HEK293 (cell line): ENCODE measurements at regions not wholly inside any gene's neighbourhood (a gene's known extent, or its start where the extent isn't known, plus 50 kb on each side); places are given as distances from the start of the nearest gene placed in this dataset.

Experiments
- CTCF ChIA-PET: fragments of 350-600 bp; formaldehyde crosslinking; extraction: SDS; loops from one replicate; lab custom pipeline; 2021; ENCODE audit warnings: antibody characterized with exemption; lab: Yijun Ruan, JAX
- POLR2A ChIA-PET: fragments of 300-600 bp; formaldehyde crosslinking; extraction: SDS; loops from one replicate; lab custom pipeline; 2020; ENCODE audit warnings: antibody characterized with exemption, inconsistent platforms; lab: Yijun Ruan, JAX
- H3K27ac ChIP-seq: fragments of 200-500 bp; sonication (Bioruptor generic); 2 replicates; pipeline ENCODE4 v1.5.1; 2014; ENCODE audit warnings: low read depth, low read length, control low read depth, inconsistent platforms; ENCODE audit errors: extremely low read depth
- H3K36me3 ChIP-seq, 2 experiments: fragments of 200-500 bp in 1 of 2; sonication (Bioruptor generic) in 1 of 2; 1 replicate in 1 of 2; 2 replicates in 1 of 2; pipeline ENCODE4 v1.5.1; 2014 to 2017; ENCODE audit warnings: inconsistent platforms in 2 of 2, low read length in 2 of 2; ENCODE audit not compliant: control insufficient read depth in 2 of 2, insufficient read depth in 1 of 2
- H3K4me1 ChIP-seq: fragments of 200-500 bp; sonication (Bioruptor generic); 2 replicates; pipeline ENCODE4 v1.5.1; 2014; ENCODE audit warnings: mild to moderate bottlenecking, low read length, inconsistent platforms; ENCODE audit not compliant: control insufficient read depth, insufficient read depth
- H3K4me3 ChIP-seq: 2 replicates; pipeline ENCODE4 v1.5.1; 2011; ENCODE audit warnings: low read depth, mild to moderate bottlenecking, control low read depth, low read length, moderate library complexity
- H3K9me3 ChIP-seq: fragments of 200-500 bp; sonication (Bioruptor generic); 2 replicates; pipeline ENCODE4 v1.5.1; 2014; ENCODE audit warnings: low read depth, low read length, inconsistent platforms; ENCODE audit not compliant: control insufficient read depth, insufficient read depth
- ATF2 ChIP-seq: fragments of 450-650 bp; formaldehyde crosslinking; IDR thresholded peaks from 2 replicates; pipeline ENCODE4 v1.5.1; 2016; ENCODE audit warnings: missing biosample characterization, missing genetic modification characterization, low read depth
- BCL6B ChIP-seq: fragments of 450-650 bp; formaldehyde crosslinking; IDR thresholded peaks from 2 replicates; pipeline ENCODE4 v1.5.1; 2017; ENCODE audit warnings: missing biosample characterization, missing genetic modification characterization
- HOXD13 ChIP-seq: sonication (generic); formaldehyde crosslinking; IDR thresholded peaks from 2 replicates; pipeline ENCODE4 v1.8.0; 2022; ENCODE audit warnings: missing genetic modification reagents, borderline replicate concordance
- IKZF3 ChIP-seq: fragments of 450-650 bp; IDR thresholded peaks from 2 replicates; pipeline ENCODE4 v1.5.0; 2018; ENCODE audit warnings: missing biosample characterization, mild to moderate bottlenecking, missing genetic modification characterization, moderate library complexity
- KLF9 ChIP-seq: fragments of 450-650 bp; formaldehyde crosslinking; IDR thresholded peaks from 2 replicates; pipeline ENCODE4 v1.5.1; 2016; ENCODE audit warnings: missing biosample characterization, missing genetic modification characterization, low read depth
- MEIS1 ChIP-seq: sonication (generic); formaldehyde crosslinking; IDR thresholded peaks from 2 replicates; pipeline ENCODE4 v1.8.1; 2022; ENCODE audit warnings: missing genetic modification reagents, mild to moderate bottlenecking, borderline replicate concordance
- REST ChIP-seq: fragments of 450-650 bp; formaldehyde crosslinking; IDR thresholded peaks from 2 replicates; pipeline ENCODE4 v1.5.1; 2016; ENCODE audit warnings: missing biosample characterization, missing genetic modification characterization
- SP2 ChIP-seq: fragments of 450-650 bp; formaldehyde crosslinking; IDR thresholded peaks from 2 replicates; pipeline ENCODE4 v1.5.1; 2016; ENCODE audit warnings: missing biosample characterization, missing genetic modification characterization
- YY1 ChIP-seq: fragments of 450-650 bp; formaldehyde crosslinking; IDR thresholded peaks from 2 replicates; pipeline ENCODE4 v1.5.1; 2018; ENCODE audit warnings: missing biosample characterization, missing genetic modification characterization
- ZBTB11 ChIP-seq: fragments of 450-650 bp; formaldehyde crosslinking; conservative IDR thresholded peaks from 2 replicates; pipeline ENCODE4 v1.5.1; 2016; ENCODE audit warnings: low read depth, missing biosample characterization, missing genetic modification characterization
- ZBTB7A ChIP-seq: fragments of 450-650 bp; formaldehyde crosslinking; IDR thresholded peaks from 2 replicates; pipeline ENCODE4 v1.5.1; 2016; ENCODE audit warnings: low read depth, missing biosample characterization, missing genetic modification characterization
- ZFP3 ChIP-seq: fragments of 450-650 bp; formaldehyde crosslinking; IDR thresholded peaks from 2 replicates; pipeline ENCODE4 v1.5.1; 2016; ENCODE audit warnings: low read depth, missing biosample characterization, missing genetic modification characterization
- ZFP69B ChIP-seq: fragments of 450-650 bp; formaldehyde crosslinking; IDR thresholded peaks from 2 replicates; pipeline ENCODE4 v1.5.1; 2016; ENCODE audit warnings: missing biosample characterization, missing genetic modification characterization
- ZNF146 ChIP-seq: fragments of 450-650 bp; formaldehyde crosslinking; IDR thresholded peaks from 2 replicates; pipeline ENCODE4 v1.5.1; 2016; ENCODE audit warnings: missing biosample characterization, missing genetic modification characterization
- ZNF16 ChIP-seq: fragments of 450-650 bp; formaldehyde crosslinking; IDR thresholded peaks from 2 replicates; pipeline ENCODE4 v1.5.1; 2016; ENCODE audit warnings: low read depth, missing biosample characterization, missing genetic modification characterization
- ZNF274 ChIP-seq, 2 experiments: fragments of 200-500 bp in 1 of 2; fragments of 450-650 bp in 1 of 2; sonication (Bioruptor generic) in 1 of 2; formaldehyde crosslinking in 1 of 2; IDR thresholded peaks; 2 replicates each; pipeline versions ENCODE4 v1.5.1 to v1.6.1; 2014 to 2016; ENCODE audit warnings: borderline replicate concordance in 1 of 2, inconsistent platforms in 1 of 2, low read length in 1 of 2, missing biosample characterization in 1 of 2, missing genetic modification characterization in 1 of 2
- ZNF37A ChIP-seq: fragments of 450-650 bp; IDR thresholded peaks from 2 replicates; pipeline ENCODE4 v1.5.1; 2018; ENCODE audit warnings: missing biosample characterization, missing genetic modification characterization
- ZNF391 ChIP-seq: fragments of 450-650 bp; formaldehyde crosslinking; IDR thresholded peaks from 2 replicates; pipeline ENCODE4 v1.5.1; 2016; ENCODE audit warnings: low read depth, missing biosample characterization, missing genetic modification characterization, borderline replicate concordance
- ZNF433 ChIP-seq: fragments of 450-650 bp; formaldehyde crosslinking; IDR thresholded peaks from 2 replicates; pipeline ENCODE4 v1.5.1; 2016; ENCODE audit warnings: missing biosample characterization, missing genetic modification characterization, low read depth
- ZNF48 ChIP-seq: fragments of 450-650 bp; formaldehyde crosslinking; IDR thresholded peaks from 2 replicates; pipeline ENCODE4 v1.5.1; 2016; ENCODE audit warnings: missing biosample characterization, missing genetic modification characterization
- ZNF558 ChIP-seq: fragments of 450-650 bp; formaldehyde crosslinking; IDR thresholded peaks from 2 replicates; pipeline ENCODE4 v1.5.1; 2016; ENCODE audit warnings: missing biosample characterization, missing genetic modification characterization
- ZNF600 ChIP-seq: fragments of 450-650 bp; formaldehyde crosslinking; IDR thresholded peaks from 2 replicates; pipeline ENCODE4 v1.5.1; 2016; ENCODE audit warnings: missing biosample characterization, missing genetic modification characterization
- ZNF768 ChIP-seq: fragments of 450-650 bp; formaldehyde crosslinking; IDR thresholded peaks from 2 replicates; pipeline ENCODE4 v1.5.1; 2018; ENCODE audit warnings: missing biosample characterization, mild to moderate bottlenecking, missing genetic modification characterization
- ZNF830 ChIP-seq: fragments of 450-650 bp; IDR thresholded peaks from 2 replicates; pipeline ENCODE4 v1.5.0; 2018; ENCODE audit warnings: missing biosample characterization, missing genetic modification characterization, low read depth, mild to moderate bottlenecking, moderate library complexity
- ZNF843 ChIP-seq: fragments of 450-650 bp; formaldehyde crosslinking; IDR thresholded peaks from 2 replicates; pipeline ENCODE4 v1.5.1; 2016; ENCODE audit warnings: missing biosample characterization, missing genetic modification characterization

- peaks cover 2% of the 10 kb centered on the region; the same call in 1 of the 2 replicates for H3K4me1 ChIP-seq
- H3K9me3 ChIP-seq, result no peaks in the 10 kb centered on the region
- CTCF ChIA-PET, result interaction anchor here (0.7 kb wide), 1 partner anchor 21 kb away, joined by 3 read pairs; no protein-coding TSS in a partner anchor
- TF ChIP-seq ZBTB7A (tag by site-specific recombination) (no peak), ZNF146 (tag by site-specific recombination) (no peak), BCL6B (tag by site-specific recombination) (no peak), ZNF830 (tag by site-specific recombination) (no peak), ZNF391 (no peak), ATF2 (no peak), ZNF843 (no peak), IKZF3 (tag by site-specific recombination) (no peak), HOXD13 (CRISPR knock-in tag) (no peak), ZNF558 (tag by site-specific recombination) (no peak), ZNF768 (no peak), ZFP69B (tag by site-specific recombination) (no peak), ZNF274 (IDR thresholded peaks at IDR 0.05; ENCODE audit: low read length) (no peak), ZNF274 (tag by site-specific recombination; IDR thresholded peaks at IDR 0.05; ENCODE audit: borderline replicate concordance) (no peak)
- TF ChIP-seq, all 188 proteins: peak for 0
- Histone ChIP-seq H3K4me3 (no peak overlapping the region), H3K27ac (no peak overlapping the region), H3K36me3 (no peaks in the 10 kb centered on the region)
- POLR2A ChIA-PET, result no interaction called here
Measured at GRCh38 chr5:179472174-179472573, 78.2 kb upstream of the RUFY1 start.

- ChIA-PET POLR2A (interaction anchor here (0.8 kb wide), 1 partner anchor 64 kb away, joined by 7 read pairs; no protein-coding TSS in a partner anchor), CTCF (no interaction called here)
- TF ChIP-seq REST (tag by site-specific recombination) (no peak), ZNF433 (tag by site-specific recombination) (no peak), YY1 (tag by site-specific recombination) (no peak), ZNF48 (tag by site-specific recombination) (no peak), ZNF37A (tag by site-specific recombination) (no peak), ZNF16 (tag by site-specific recombination) (no peak), MEIS1 (no peak), ZFP3 (tag by site-specific recombination) (no peak), KLF9 (tag by site-specific recombination) (no peak), ZBTB11 (tag by site-specific recombination) (no peak), ZNF600 (tag by site-specific recombination) (no peak), SP2 (tag by site-specific recombination) (no peak)
- H3K9me3 ChIP-seq, result no peaks in the 10 kb centered on the region
- H3K27ac ChIP-seq, result no peak overlapping the region
- no peak overlapping the region for H3K4me3 ChIP-seq
- H3K36me3 ChIP-seq, result no peaks in the 10 kb centered on the region
- peaks cover 2% of the 10 kb centered on the region; the same call in 1 of the 2 replicates for H3K4me1 ChIP-seq
Measured at GRCh38 chr5:179470201-179470600, 80.2 kb upstream of the RUFY1 start.
